SK-N-SH (cell line): ENCODE measurements at regions not wholly inside any gene's neighbourhood (a gene's known extent, or its start where the extent isn't known, plus 50 kb on each side); places are given as distances from the start of the nearest gene placed in this dataset.

ENCODE experiments used
- CTCF ChIA-PET: fragments of 300-600, 350-600 bp; formaldehyde crosslinking; extraction: SDS; loops from one replicate; lab custom pipeline; 2021; lab: Yijun Ruan, JAX
- POLR2A ChIA-PET: fragments of 350-600 bp; sonication (Branson Sonifier 250); formaldehyde crosslinking; extraction: SDS; loops from one replicate; lab custom pipeline; 2020; ENCODE audit warnings: antibody characterized with exemption, inconsistent platforms; lab: Yijun Ruan, JAX
- DNase-seq: peaks from one replicate; pipeline ENCODE4 v3.0.0; 2012
- H2AFZ ChIP-seq: fragments of 200-600 bp; sonication (generic); 2 replicates; pipeline ENCODE4 v1.8.1; 2016; ENCODE audit warnings: antibody characterized with exemption, mild to moderate bottlenecking, low read depth
- H3F3A ChIP-seq: fragments of 200-600 bp; sonication (generic); replicated peaks from 2 replicates; pipeline ENCODE3; 2016; ENCODE audit warnings: antibody characterized with exemption, mild to moderate bottlenecking; ENCODE audit not compliant: insufficient read depth
- H3K27ac ChIP-seq, 2 experiments: fragments of 200-500 bp in 1 of 2; fragments of 200-600 bp in 1 of 2; sonication (Bioruptor generic) in 1 of 2; sonication (generic), shearing (Covaris generic) in 1 of 2; 2 replicates each; pipeline versions ENCODE4 v1.5.1 to v1.6.1; 2014 to 2016; ENCODE audit warnings: low read depth in 2 of 2, inconsistent platforms in 1 of 2, low read length in 1 of 2, mild to moderate bottlenecking in 1 of 2, mixed read lengths in 1 of 2
- H3K27me3 ChIP-seq: fragments of 200-600 bp; sonication (generic), shearing (Covaris generic); 2 replicates; pipeline ENCODE4 v1.6.1; 2016; ENCODE audit warnings: mixed run types; ENCODE audit not compliant: insufficient read depth
- H3K36me3 ChIP-seq, 2 experiments: fragments of 200-500 bp in 1 of 2; fragments of 200-600 bp in 1 of 2; sonication (Bioruptor generic) in 1 of 2; sonication (generic) in 1 of 2; replicated peaks in 1 of 2; 2 replicates each; pipeline versions ENCODE3 to v1.5.1; 2014 to 2016; ENCODE audit warnings: low read length in 1 of 2, mild to moderate bottlenecking in 1 of 2; ENCODE audit not compliant: insufficient read depth in 2 of 2, control insufficient read depth in 1 of 2
- H3K4me1 ChIP-seq, 2 experiments: fragments of 200-500 bp in 1 of 2; fragments of 200-600 bp in 1 of 2; sonication (Bioruptor generic) in 1 of 2; sonication (generic), shearing (Covaris generic) in 1 of 2; 2 replicates each; pipeline versions ENCODE4 v1.5.1 to v1.6.1; 2014 to 2016; ENCODE audit warnings: low read depth in 1 of 2, low read length in 1 of 2, mixed run types in 1 of 2; ENCODE audit not compliant: insufficient read depth in 2 of 2, control insufficient read depth in 1 of 2
- H3K4me2 ChIP-seq: fragments of 200-600 bp; sonication (generic), shearing (Covaris generic); 2 replicates; pipeline ENCODE4 v1.6.1; 2017; ENCODE audit warnings: mixed run types
- H3K4me3 ChIP-seq, 2 experiments: fragments of 200-500 bp in 1 of 2; fragments of 200-600 bp in 1 of 2; sonication (Bioruptor generic) in 1 of 2; sonication (generic), shearing (Covaris generic) in 1 of 2; 2 replicates each; pipeline versions ENCODE4 v1.5.1 to v1.8.1; 2014 to 2016; ENCODE audit warnings: low read depth in 2 of 2, inconsistent platforms in 1 of 2, low read length in 1 of 2, mild to moderate bottlenecking in 1 of 2, mixed read lengths in 1 of 2, moderate library complexity in 1 of 2
- H3K79me2 ChIP-seq: fragments of 200-600 bp; sonication (generic); 2 replicates; pipeline ENCODE4 v1.8.1; 2017; ENCODE audit warnings: mild to moderate bottlenecking; ENCODE audit not compliant: insufficient read depth
- H3K9ac ChIP-seq: fragments of 200-600 bp; sonication (generic); 2 replicates; pipeline ENCODE4 v1.6.1; 2017; ENCODE audit warnings: mixed run types
- H3K9me2 ChIP-seq: fragments of 200-600 bp; sonication (generic); 2 replicates; pipeline ENCODE4 v1.6.1; 2017; ENCODE audit warnings: mixed run types
- H3K9me3 ChIP-seq: fragments of 200-600 bp; sonication (generic); 2 replicates; pipeline ENCODE4 v1.6.1; 2017; ENCODE audit warnings: mixed run types, mild to moderate bottlenecking, moderate library complexity
- H4K20me1 ChIP-seq: fragments of 200-600 bp; sonication (generic); 2 replicates; pipeline ENCODE4 v1.6.1; 2017; ENCODE audit warnings: mild to moderate bottlenecking, mixed run types; ENCODE audit not compliant: insufficient read depth
- CHD2 ChIP-seq: fragments of 150-350 bp; IDR thresholded peaks from 2 replicates; pipeline ENCODE4 v1.6.1; 2018; ENCODE audit warnings: low read length; ENCODE audit not compliant: partially characterized antibody
- ELF1 ChIP-seq: IDR thresholded peaks from 2 replicates; pipeline ENCODE4 v1.4.0; 2012
- EZH2phosphoT487 ChIP-seq: fragments of 200-600 bp; sonication (generic); IDR thresholded peaks from 2 replicates; pipeline ENCODE4 v1.6.1; 2017; ENCODE audit warnings: low read depth, mixed run types, mild to moderate bottlenecking, antibody characterized with exemption, moderate library complexity, borderline replicate concordance
- FOXJ3 ChIP-seq: sonication (generic); formaldehyde crosslinking; IDR thresholded peaks from 2 replicates; pipeline ENCODE4 v1.5.1; 2020; ENCODE audit warnings: mild to moderate bottlenecking, missing genetic modification reagents
- FOXM1 ChIP-seq: IDR thresholded peaks from 2 replicates; pipeline ENCODE4 v1.4.0; 2012; ENCODE audit warnings: low read depth, mild to moderate bottlenecking
- GABPA ChIP-seq: IDR thresholded peaks from 2 replicates; pipeline ENCODE4 v1.4.0; 2012; ENCODE audit warnings: low read depth, mild to moderate bottlenecking
- JUND ChIP-seq: IDR thresholded peaks from 2 replicates; pipeline ENCODE4 v1.4.0; 2012
- MEF2A ChIP-seq: IDR thresholded peaks from 2 replicates; pipeline ENCODE4 v1.4.0; 2012; ENCODE audit warnings: low read depth, borderline replicate concordance
- NFIC ChIP-seq: IDR thresholded peaks from 2 replicates; pipeline ENCODE4 v1.4.0; 2012; ENCODE audit warnings: borderline replicate concordance
- NRF1 ChIP-seq: IDR thresholded peaks from 2 replicates; pipeline ENCODE4 v1.6.1; 2012; ENCODE audit warnings: low read depth, mild to moderate bottlenecking, low read length
- RAD21 ChIP-seq: IDR thresholded peaks from 2 replicates; pipeline ENCODE4 v1.6.1; 2012; ENCODE audit warnings: mild to moderate bottlenecking, low read length
- SMC3 ChIP-seq: IDR thresholded peaks from 2 replicates; pipeline ENCODE4 v1.6.1; 2012; ENCODE audit warnings: low read depth, low read length, improper control_type of control experiment
- TCF12 ChIP-seq: IDR thresholded peaks from 2 replicates; pipeline ENCODE4 v1.4.0; 2012
- YY1 ChIP-seq: IDR thresholded peaks from 2 replicates; pipeline ENCODE4 v1.4.0; 2012; ENCODE audit warnings: low read depth, mild to moderate bottlenecking
- WGBS: methylation state at CpG from one replicate; pipeline ENCODE4 v1.1.6; 2017; ENCODE audit warnings: low lambda C conversion rate; 5-methylcytosine and 5-hydroxymethylcytosine counted together
- TF ChIP-seq, protein P1 (sequence below): fragments of 150-350 bp; IDR thresholded peaks from 2 replicates; pipeline ENCODE4 v1.6.1; 2016; ENCODE audit warnings: mild to moderate bottlenecking, low read depth, low read length
- TF ChIP-seq, protein P2 (sequence below): IDR thresholded peaks from 2 replicates; pipeline ENCODE4; 2012
- TF ChIP-seq, protein P3 (sequence below): fragments of 150-350 bp; IDR thresholded peaks from 2 replicates; pipeline ENCODE4 v1.6.1; 2017; ENCODE audit warnings: antibody characterized with exemption, low read length, low read depth, borderline replicate concordance
- TF ChIP-seq, protein P4 (sequence below): IDR thresholded peaks from 2 replicates; pipeline ENCODE4 v1.6.1; 2012; ENCODE audit warnings: mild to moderate bottlenecking, low read depth, low read length, moderate library complexity
- TF ChIP-seq, protein P5 (sequence below): IDR thresholded peaks from 2 replicates; pipeline ENCODE4 v1.4.0; 2012; ENCODE audit warnings: low read depth, borderline replicate concordance

DNA sequence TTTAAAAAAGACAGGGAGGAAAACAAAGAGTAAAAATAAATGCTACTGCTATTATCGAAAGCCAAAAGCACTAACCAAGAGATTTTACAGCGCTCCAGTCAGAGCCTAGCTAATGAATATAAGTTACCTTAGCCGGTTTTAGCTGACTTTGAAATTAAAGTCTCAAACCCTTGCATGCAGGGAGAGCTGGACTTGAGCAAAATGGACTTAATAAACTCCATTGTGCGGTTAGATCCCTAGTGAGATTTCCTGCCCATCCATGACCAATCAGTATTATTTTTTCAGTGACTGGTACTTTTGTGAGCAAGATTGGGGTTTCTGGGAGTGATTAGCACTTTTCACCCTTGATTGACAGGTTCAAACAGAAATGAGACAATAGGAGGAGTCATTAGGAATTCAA, 333.4 kb upstream of the ADGRL2 start:
- no peak overlapping the region for H3K9ac ChIP-seq
- no peak overlapping the region for H3K4me2 ChIP-seq
- no peak overlapping the region for H3K27ac ChIP-seq
- H4K20me1 ChIP-seq = no peaks in the 10 kb centered on the region
- H3K4me3 ChIP-seq = no peak overlapping the region
- no peaks in the 10 kb centered on the region for H3K9me2 ChIP-seq
- ChIA-PET CTCF (no interaction called here), POLR2A (no interaction called here)
- peaks cover 0 to 4% of the 10 kb centered on the region in 2 experiments; a peak in 2 of 4 replicates for H3K4me1 ChIP-seq
- no peak for DNase-seq
- no peaks in the 10 kb centered on the region for H3K36me3 ChIP-seq
- H3K79me2 ChIP-seq = no peaks in the 10 kb centered on the region
- TF ChIP-seq NRF1 (no peak), EZH2phosphoT487 (no peak), MEF2A (no peak), CHD2 (no peak), RAD21 (no peak), SMC3 (no peak)
- TF ChIP-seq, protein P1, sequence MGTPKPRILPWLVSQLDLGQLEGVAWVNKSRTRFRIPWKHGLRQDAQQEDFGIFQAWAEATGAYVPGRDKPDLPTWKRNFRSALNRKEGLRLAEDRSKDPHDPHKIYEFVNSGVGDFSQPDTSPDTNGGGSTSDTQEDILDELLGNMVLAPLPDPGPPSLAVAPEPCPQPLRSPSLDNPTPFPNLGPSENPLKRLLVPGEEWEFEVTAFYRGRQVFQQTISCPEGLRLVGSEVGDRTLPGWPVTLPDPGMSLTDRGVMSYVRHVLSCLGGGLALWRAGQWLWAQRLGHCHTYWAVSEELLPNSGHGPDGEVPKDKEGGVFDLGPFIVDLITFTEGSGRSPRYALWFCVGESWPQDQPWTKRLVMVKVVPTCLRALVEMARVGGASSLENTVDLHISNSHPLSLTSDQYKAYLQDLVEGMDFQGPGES = no peak
- TF ChIP-seq, protein P2, sequence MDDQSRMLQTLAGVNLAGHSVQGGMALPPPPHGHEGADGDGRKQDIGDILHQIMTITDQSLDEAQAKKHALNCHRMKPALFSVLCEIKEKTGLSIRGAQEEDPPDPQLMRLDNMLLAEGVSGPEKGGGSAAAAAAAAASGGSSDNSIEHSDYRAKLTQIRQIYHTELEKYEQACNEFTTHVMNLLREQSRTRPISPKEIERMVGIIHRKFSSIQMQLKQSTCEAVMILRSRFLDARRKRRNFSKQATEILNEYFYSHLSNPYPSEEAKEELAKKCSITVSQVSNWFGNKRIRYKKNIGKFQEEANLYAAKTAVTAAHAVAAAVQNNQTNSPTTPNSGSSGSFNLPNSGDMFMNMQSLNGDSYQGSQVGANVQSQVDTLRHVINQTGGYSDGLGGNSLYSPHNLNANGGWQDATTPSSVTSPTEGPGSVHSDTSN = no peak
- TF ChIP-seq, protein P3, sequence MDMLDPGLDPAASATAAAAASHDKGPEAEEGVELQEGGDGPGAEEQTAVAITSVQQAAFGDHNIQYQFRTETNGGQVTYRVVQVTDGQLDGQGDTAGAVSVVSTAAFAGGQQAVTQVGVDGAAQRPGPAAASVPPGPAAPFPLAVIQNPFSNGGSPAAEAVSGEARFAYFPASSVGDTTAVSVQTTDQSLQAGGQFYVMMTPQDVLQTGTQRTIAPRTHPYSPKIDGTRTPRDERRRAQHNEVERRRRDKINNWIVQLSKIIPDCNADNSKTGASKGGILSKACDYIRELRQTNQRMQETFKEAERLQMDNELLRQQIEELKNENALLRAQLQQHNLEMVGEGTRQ = no peak
- TF ChIP-seq, protein P4, sequence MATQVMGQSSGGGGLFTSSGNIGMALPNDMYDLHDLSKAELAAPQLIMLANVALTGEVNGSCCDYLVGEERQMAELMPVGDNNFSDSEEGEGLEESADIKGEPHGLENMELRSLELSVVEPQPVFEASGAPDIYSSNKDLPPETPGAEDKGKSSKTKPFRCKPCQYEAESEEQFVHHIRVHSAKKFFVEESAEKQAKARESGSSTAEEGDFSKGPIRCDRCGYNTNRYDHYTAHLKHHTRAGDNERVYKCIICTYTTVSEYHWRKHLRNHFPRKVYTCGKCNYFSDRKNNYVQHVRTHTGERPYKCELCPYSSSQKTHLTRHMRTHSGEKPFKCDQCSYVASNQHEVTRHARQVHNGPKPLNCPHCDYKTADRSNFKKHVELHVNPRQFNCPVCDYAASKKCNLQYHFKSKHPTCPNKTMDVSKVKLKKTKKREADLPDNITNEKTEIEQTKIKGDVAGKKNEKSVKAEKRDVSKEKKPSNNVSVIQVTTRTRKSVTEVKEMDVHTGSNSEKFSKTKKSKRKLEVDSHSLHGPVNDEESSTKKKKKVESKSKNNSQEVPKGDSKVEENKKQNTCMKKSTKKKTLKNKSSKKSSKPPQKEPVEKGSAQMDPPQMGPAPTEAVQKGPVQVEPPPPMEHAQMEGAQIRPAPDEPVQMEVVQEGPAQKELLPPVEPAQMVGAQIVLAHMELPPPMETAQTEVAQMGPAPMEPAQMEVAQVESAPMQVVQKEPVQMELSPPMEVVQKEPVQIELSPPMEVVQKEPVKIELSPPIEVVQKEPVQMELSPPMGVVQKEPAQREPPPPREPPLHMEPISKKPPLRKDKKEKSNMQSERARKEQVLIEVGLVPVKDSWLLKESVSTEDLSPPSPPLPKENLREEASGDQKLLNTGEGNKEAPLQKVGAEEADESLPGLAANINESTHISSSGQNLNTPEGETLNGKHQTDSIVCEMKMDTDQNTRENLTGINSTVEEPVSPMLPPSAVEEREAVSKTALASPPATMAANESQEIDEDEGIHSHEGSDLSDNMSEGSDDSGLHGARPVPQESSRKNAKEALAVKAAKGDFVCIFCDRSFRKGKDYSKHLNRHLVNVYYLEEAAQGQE = no peak
- no peak overlapping the region for H2AFZ ChIP-seq
- H3K9me3 ChIP-seq = no peaks in the 10 kb centered on the region
- H3F3A ChIP-seq = no peaks in the 10 kb centered on the region
- no peaks in the 10 kb centered on the region for H3K27me3 ChIP-seq
- whole genome bisulfite sequencing = 91% methylated on average over 4 of the region's 4 CpGs

DNA sequence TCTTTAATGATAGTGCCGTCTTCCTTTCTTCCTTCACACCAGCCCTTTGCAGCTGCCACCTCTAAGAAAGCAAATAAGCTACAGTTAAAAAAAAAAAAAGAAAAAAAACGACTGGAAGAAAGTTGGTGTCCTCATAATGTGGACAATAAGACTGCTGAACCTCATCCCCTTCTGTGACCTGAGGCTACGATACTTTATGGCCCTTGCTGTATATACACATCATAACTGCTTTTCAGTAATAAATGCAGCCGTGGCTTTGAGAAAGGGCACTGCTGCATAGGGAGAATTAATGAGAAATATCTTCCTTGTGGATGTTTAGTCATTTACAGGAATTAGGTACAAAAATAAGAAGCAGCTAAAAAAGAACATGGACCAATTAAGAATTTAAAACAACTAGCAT, 333.8 kb upstream of the ADGRL2 start:
- Histone ChIP-seq H3K4me1 (peaks cover 0 to 4% of the 10 kb centered on the region in 2 experiments; a peak in 2 of 4 replicates), H2AFZ (no peak overlapping the region), H4K20me1 (no peaks in the 10 kb centered on the region), H3K9me2 (no peaks in the 10 kb centered on the region), H3K4me3 (no peak overlapping the region), H3K9ac (no peak overlapping the region), H3K27ac (no peak overlapping the region), H3K27me3 (no peaks in the 10 kb centered on the region), H3K79me2 (no peaks in the 10 kb centered on the region), H3K36me3 (no peaks in the 10 kb centered on the region), H3K4me2 (no peak overlapping the region), H3F3A (no peaks in the 10 kb centered on the region), H3K9me3 (no peaks in the 10 kb centered on the region)
- whole genome bisulfite sequencing = 61% methylated on average over 4 of the region's 4 CpGs
- ChIA-PET POLR2A (no interaction called here), CTCF (no interaction called here)
- TF ChIP-seq NFIC = no peak
- TF ChIP-seq, protein P2 = no peak
- no peak for TF ChIP-seq RAD21
- TF ChIP-seq YY1 = no peak
- no peak for TF ChIP-seq ELF1
- no peak for TF ChIP-seq TCF12
- TF ChIP-seq EZH2phosphoT487 = no peak
- no peak for TF ChIP-seq FOXJ3 (CRISPR knock-in tag)
- TF ChIP-seq FOXM1 = no peak
- no peak for TF ChIP-seq JUND
- TF ChIP-seq, protein P5, sequence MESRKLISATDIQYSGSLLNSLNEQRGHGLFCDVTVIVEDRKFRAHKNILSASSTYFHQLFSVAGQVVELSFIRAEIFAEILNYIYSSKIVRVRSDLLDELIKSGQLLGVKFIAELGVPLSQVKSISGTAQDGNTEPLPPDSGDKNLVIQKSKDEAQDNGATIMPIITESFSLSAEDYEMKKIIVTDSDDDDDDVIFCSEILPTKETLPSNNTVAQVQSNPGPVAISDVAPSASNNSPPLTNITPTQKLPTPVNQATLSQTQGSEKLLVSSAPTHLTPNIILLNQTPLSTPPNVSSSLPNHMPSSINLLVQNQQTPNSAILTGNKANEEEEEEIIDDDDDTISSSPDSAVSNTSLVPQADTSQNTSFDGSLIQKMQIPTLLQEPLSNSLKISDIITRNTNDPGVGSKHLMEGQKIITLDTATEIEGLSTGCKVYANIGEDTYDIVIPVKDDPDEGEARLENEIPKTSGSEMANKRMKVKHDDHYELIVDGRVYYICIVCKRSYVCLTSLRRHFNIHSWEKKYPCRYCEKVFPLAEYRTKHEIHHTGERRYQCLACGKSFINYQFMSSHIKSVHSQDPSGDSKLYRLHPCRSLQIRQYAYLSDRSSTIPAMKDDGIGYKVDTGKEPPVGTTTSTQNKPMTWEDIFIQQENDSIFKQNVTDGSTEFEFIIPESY = no peak
- no peak for TF ChIP-seq GABPA
- no peak for DNase-seq
